ENCODE measurements at regions not wholly inside any gene's neighbourhood (a gene's known extent, or its start where the extent isn't known, plus 50 kb on each side); places are given as distances from the start of the nearest gene placed in this dataset.
A peak's percentile ranks its signal among the peaks of the same experiment; 100 is the strongest.

- no peak for DNase-seq
Observed at GRCh38 chr5:114657342-114658130, 295.7 kb downstream of the KCNN2 start.

- no peak for DNase-seq
Observed at GRCh38 chr5:114649878-114650277, 288.0 kb downstream of the KCNN2 start.

DNA sequence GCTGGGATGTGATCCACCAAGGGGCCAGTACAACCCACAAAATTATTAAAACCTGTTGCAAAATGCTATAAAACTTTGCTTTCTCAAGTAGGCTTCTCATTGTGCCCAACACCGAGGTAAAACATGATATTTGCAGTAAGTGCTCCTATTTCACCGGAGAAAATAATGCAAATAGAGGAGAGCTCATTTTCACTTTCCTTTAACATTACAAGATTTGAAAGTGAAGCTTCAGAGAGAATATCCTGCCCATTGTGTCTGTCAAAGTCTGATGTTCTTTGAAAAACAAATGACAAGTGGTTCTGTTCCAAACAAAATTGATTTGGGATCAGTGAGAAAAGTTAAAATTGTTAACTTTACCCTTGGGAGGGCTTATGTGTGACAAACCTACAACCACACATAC is 287.1 kb downstream of the KCNN2 start:
- DNase-seq: no peak

GRCh38 chr5:114644576-114644975 is 282.7 kb downstream of the KCNN2 start:
- no peak for DNase-seq

DNA sequence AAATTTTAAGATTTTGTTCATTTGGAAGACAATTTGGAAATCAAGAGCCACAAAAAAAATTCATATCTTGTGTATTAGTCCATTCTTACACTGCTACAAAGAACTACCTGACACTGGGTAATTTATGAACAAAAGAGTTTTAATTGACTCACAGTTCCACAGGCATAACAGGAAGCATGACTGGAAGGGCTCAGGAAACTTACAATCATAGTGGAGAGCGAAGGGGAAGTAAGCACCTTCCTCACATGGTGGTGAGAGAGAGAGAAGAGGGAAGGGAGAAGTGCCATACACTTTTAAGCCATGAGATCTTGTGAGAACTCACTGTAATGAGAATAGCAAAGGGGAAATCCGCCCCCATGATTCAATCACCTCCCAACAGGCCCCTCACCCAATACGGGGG is 274.4 kb downstream of the KCNN2 start:
- DNase-seq: no peak

DNA sequence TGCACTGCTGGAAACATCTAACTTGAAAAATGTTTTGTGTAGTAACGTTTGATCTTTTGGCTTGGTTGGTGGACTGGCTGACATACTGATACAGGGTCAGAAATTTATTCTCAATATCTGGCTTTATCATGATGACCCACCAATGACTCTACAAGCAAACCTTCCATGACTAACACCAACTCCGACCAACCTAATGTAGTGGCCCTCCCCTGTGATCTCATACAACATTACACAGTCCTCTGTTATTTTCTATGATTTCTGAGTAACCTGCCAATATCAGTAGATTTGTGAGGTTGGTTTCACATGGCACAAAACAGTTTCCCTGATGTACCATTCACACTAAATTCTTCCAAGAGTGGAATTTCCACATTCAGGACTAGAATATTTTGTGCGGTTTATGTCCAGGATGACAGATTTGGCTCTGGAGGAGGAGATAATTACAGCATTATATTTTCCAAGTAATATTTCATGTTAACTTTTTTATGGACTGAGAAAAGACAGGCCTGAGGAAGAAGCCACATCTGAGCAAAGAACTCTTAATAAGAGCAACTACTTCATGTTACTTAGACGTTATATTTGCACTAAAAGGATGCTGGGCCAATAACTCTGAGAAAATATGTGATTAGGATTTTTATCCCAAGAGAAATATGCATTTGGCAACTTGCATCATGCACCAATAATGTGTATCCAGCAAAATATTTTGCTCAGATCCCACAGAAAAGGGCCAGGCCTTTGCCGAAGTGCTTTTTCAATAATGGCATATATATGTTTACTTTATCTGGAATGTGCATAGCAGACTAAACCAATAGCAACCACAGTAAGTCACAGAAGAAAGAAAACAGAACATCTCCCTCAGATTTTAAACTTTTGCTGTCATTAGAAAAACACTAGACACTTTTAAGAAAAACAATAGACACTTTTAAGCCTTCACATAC is 273.4 kb downstream of the KCNN2 start:
- no peak for DNase-seq

DNA sequence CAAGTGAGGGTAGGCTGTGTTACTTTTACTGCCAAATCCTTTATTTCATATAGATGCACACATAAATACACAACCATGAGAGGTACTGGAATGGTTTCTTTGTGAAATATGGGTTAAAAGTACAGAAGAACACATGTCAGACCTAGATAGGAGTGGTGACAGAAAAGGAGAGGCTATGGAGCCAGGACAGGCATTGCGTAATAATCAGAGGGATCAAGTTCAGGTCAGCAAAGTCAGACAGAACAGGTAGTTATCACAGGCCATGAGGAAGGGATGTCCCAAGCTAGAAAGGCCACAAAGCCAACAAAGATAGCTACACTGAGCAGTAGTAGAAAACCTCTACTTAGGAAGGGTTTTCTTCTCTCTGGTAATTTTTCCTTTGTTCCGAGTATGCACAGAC is 272.6 kb downstream of the KCNN2 start:
- no peak for DNase-seq

GRCh38 chr5:114612406-114612805 is 250.5 kb downstream of the KCNN2 start:
- no peak for DNase-seq

GRCh38 chr5:114581136-114581535 is 219.3 kb downstream of the KCNN2 start:
- DNase-seq: no peak

DNA sequence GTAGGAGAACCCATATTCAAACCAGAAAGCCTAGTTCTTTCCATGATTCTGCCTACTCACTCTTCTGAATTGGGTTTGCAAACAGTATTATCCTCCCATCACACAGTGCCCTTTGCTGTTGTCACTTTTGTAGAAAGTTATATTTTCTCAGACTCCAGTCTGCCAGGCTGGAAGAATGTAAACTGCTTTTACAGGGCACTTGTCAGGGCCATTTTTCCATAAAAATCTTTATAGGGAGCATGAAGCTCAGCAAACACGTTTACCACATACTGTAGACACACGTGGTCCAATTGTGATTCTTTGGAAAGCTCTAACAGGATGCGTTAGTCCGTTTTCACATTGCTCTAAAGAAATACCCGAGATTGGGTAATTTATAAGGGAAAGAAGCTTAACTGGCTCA is 204.0 kb downstream of the KCNN2 start:
- DNase-seq: no peak

DNA sequence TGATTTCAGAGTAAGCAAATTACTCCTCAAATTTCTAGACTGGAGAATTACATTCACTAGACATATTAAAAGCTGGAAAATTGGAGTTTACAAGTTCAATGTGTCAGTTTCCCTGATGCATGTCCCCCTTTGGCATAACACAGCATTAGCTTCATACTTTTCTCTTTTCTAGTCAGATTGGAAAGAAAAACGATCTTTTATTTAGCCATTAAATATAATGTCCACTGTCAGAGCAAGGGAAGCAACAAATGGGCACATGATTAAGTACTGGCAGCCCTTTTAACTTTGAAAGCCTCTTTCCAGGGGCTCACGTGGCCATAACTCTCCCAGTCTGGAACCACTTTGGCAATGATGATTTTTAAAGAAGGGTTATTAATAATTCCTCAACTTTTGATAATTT is 203.3 kb downstream of the KCNN2 start:
- DNase-seq: peak; percentile 12

DNA sequence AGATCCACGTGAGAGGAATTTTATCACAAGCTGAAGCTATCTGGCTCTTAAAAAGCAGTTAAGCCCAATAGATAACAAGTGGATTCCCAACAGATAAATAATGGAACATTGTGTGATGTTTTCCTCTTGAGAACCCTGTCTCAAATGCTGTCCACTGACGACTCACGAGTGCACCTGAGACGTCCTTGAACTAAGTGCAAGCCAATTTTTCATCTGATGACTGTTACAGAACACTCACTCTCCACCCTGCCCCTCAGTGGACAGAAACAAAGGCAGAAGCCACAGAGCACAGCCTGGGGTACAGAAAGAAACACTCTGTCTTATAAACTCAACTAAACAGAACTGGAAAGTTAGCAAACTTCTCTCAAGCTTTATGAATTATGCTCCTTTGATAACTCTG is 199.5 kb downstream of the KCNN2 start:
- DNase-seq: no peak

All from right kidney (tissue), 1 donor.